HepG2 (cell line): ENCODE measurements at regions not wholly inside any gene's neighbourhood (a gene's known extent, or its start where the extent isn't known, plus 50 kb on each side); places are given as distances from the start of the nearest gene placed in this dataset.

Experiments
- ATAC-seq: fragments of 200-7000 bp; cut with Tn5 transposase; 3 replicates; pipeline ENCODE4 v1.9.1; 2020; ENCODE audit warnings: mild to moderate bottlenecking, moderate library complexity
- BruUV-seq: library from RNA; stranded (reverse); fragments of 400-500 nt; replicated peaks from 2 replicates; lab custom pipeline; 2021; lab: Mats Ljungman, UMichigan
- CTCF ChIA-PET: fragments of 300-600 bp; formaldehyde crosslinking; extraction: SDS; loops from one replicate; lab custom pipeline; 2021; ENCODE audit warnings: low total read pairs, inconsistent platforms, low intra/inter-chr PET ratio; lab: Yijun Ruan, JAX
- POLR2A ChIA-PET: fragments of 350-600 bp; sonication (Branson Sonifier 250); formaldehyde crosslinking; loops from one replicate; lab custom pipeline; 2020; ENCODE audit warnings: antibody characterized with exemption, inconsistent platforms; lab: Yijun Ruan, JAX
- DNase-seq: peaks from one replicate; pipeline ENCODE4 v3.0.0-alpha.2; 2015; ENCODE audit warnings: low spot score
- FAIRE-seq: peaks from 3 replicates; lab custom pipeline; 2011; peaks lifted over from hg19 to GRCh38; lab: Jason Lieb, UNC
- H2AFZ ChIP-seq: one replicate; pipeline ENCODE4 v1.6.1; 2011; ENCODE audit warnings: low read length, inconsistent platforms
- H3K27ac ChIP-seq: fragments of 300-600 bp; 3 replicates; pipeline ENCODE4 v1.8.0; 2011; ENCODE audit warnings: mixed run types, mild to moderate bottlenecking, mixed read lengths, low read length, inconsistent platforms; ENCODE audit not compliant: insufficient read depth; ENCODE audit errors: extremely low read length
- H3K27me3 ChIP-seq, 2 experiments: fragments of 200-600 bp in 1 of 2; 2 replicates in 1 of 2; 3 replicates in 1 of 2; pipeline versions ENCODE4 v1.6.0 to v1.8.0; 2011; ENCODE audit warnings: low read length in 2 of 2, mild to moderate bottlenecking in 2 of 2, moderate library complexity in 2 of 2, inconsistent platforms in 1 of 2; ENCODE audit not compliant: insufficient read depth in 2 of 2, control insufficient read depth in 1 of 2
- H3K36me3 ChIP-seq, 2 experiments: fragments of 200-600 bp in 1 of 2; replicated peaks in 1 of 2; 2 replicates in 1 of 2; 3 replicates in 1 of 2; pipeline versions ENCODE4 v1.5.1 to v1.8.0; 2011; ENCODE audit warnings: low read length in 2 of 2, inconsistent platforms in 1 of 2; ENCODE audit not compliant: insufficient read depth in 2 of 2, control insufficient read depth in 1 of 2
- H3K4me1 ChIP-seq: 2 replicates; pipeline ENCODE4 v1.5.1; 2012; ENCODE audit warnings: low read length, inconsistent platforms; ENCODE audit not compliant: insufficient read depth
- H3K4me2 ChIP-seq: 2 replicates; pipeline ENCODE4 v1.6.0; 2011; ENCODE audit warnings: low read depth, low read length, inconsistent platforms
- H3K4me3 ChIP-seq, 3 experiments: fragments of 200-600 bp in 1 of 3; sonication (generic), shearing (Covaris generic) in 1 of 3; replicated peaks in 1 of 3; 2 replicates each; pipeline ENCODE4 v1.5.1; 2011 to 2016; ENCODE audit warnings: low read length in 3 of 3, inconsistent platforms in 2 of 3, low read depth in 2 of 3, mild to moderate bottlenecking in 2 of 3, control low read depth in 1 of 3, mixed read lengths in 1 of 3; ENCODE audit not compliant: insufficient read depth in 1 of 3
- H3K79me2 ChIP-seq: one replicate; pipeline ENCODE4 v1.6.1; 2011; ENCODE audit warnings: low read length, inconsistent platforms; ENCODE audit not compliant: insufficient read depth
- H3K9ac ChIP-seq: 2 replicates; pipeline ENCODE4 v1.6.0; 2011; ENCODE audit warnings: mild to moderate bottlenecking, low read depth, low read length, inconsistent platforms; ENCODE audit not compliant: insufficient read depth
- H3K9me3 ChIP-seq: 2 replicates; pipeline ENCODE4 v1.5.1; 2012; ENCODE audit warnings: mild to moderate bottlenecking, low read length
- H4K20me1 ChIP-seq: 2 replicates; pipeline ENCODE4 v1.6.0; 2011; ENCODE audit warnings: inconsistent platforms, mild to moderate bottlenecking, low read length, moderate library complexity; ENCODE audit not compliant: insufficient read depth
- ASH2L ChIP-seq: fragments of 300-600, 200-600 bp; sonication (generic); IDR thresholded peaks from 2 replicates; pipeline ENCODE4 v1.7.0; 2017; ENCODE audit warnings: low read depth, mild to moderate bottlenecking, moderate library complexity, mixed read lengths, low read length; ENCODE audit not compliant: insufficient read length
- MYC ChIP-seq: sonication (generic); formaldehyde crosslinking; IDR thresholded peaks from 2 replicates; pipeline ENCODE4 v1.9.0; 2021; ENCODE audit warnings: missing genetic modification reagents, borderline replicate concordance
- NFAT5 ChIP-seq: sonication (generic); formaldehyde crosslinking; IDR thresholded peaks from 2 replicates; pipeline ENCODE4 v1.4.0; 2020; ENCODE audit warnings: missing genetic modification reagents
- NR3C1 ChIP-seq: sonication (generic); formaldehyde crosslinking; IDR thresholded peaks from 2 replicates; pipeline ENCODE4 v1.4.0; 2020; ENCODE audit warnings: missing genetic modification reagents
- RBM22 ChIP-seq: fragments of 200-400 bp; formaldehyde crosslinking; optimal IDR thresholded peaks from 2 replicates; pipeline ENCODE3; 2017; ENCODE audit warnings: mild to moderate bottlenecking, low read length, moderate library complexity
- REL ChIP-seq: sonication (generic); formaldehyde crosslinking; conservative IDR thresholded peaks from 2 replicates; pipeline ENCODE4 v1.8.0; 2022; ENCODE audit warnings: mild to moderate bottlenecking, missing genetic modification reagents, moderate library complexity
- TMF1 ChIP-seq: sonication (generic); formaldehyde crosslinking; IDR thresholded peaks from 2 replicates; pipeline ENCODE4 v1.8.1; 2022; ENCODE audit warnings: low read depth, missing genetic modification reagents
- ZBTB20 ChIP-seq: sonication (generic); formaldehyde crosslinking; IDR thresholded peaks from 2 replicates; pipeline ENCODE4 v1.8.1; 2023; ENCODE audit warnings: missing genetic modification reagents, low read depth, mild to moderate bottlenecking, borderline replicate concordance
- ZNF770 ChIP-seq: sonication (generic); formaldehyde crosslinking; IDR thresholded peaks from 2 replicates; pipeline ENCODE4 v1.5.0; 2020; ENCODE audit warnings: mild to moderate bottlenecking, missing genetic modification reagents
- WGBS: methylation state at CpG from one replicate; pipeline ENCODE4 v1.1.6; 2017; ENCODE audit warnings: low lambda C conversion rate; 5-methylcytosine and 5-hydroxymethylcytosine counted together
- in situ Hi-C: cut with HindIII; loops from 2 replicates; pipeline ENCODE4 v1.10.0; 2017; ENCODE audit warnings: low pct_unique_long_range_greater_than_20kb; ENCODE audit not compliant: extremely low pct_ligation_motif_present
- intact Hi-C: fragments of 100-400 bp; cut with micrococcal nuclease; formaldehyde crosslinking; loops from one replicate; pipeline ENCODE4 v1.10.0; 2022; ENCODE audit not compliant: unreplicated experiment

GRCh38 chr13:107473253-107473652, 742.1 kb downstream of the LIG4 start (continued):
- TF ChIP-seq ZBTB20 (no peak), RBM22 (no peak), TMF1 (CRISPR knock-in tag) (no peak)

- H3K9me3 ChIP-seq, result peaks cover 7% of the 10 kb centered on the region; the same call in 1 of the 2 replicates
- ChIA-PET CTCF (no interaction called here), POLR2A (no interaction called here)
- no peaks in the 10 kb centered on the region for H3K27me3 ChIP-seq
- no peaks in the 10 kb centered on the region for H4K20me1 ChIP-seq
- DNase-seq (no peak), FAIRE-seq (no peak), ATAC-seq (no peak)
- no TSS peak for BruUV-seq
- no peak for TF ChIP-seq MYC (CRISPR knock-in tag)
- no peak for TF ChIP-seq ZNF770 (CRISPR knock-in tag)
- TF ChIP-seq NFAT5 (CRISPR knock-in tag), result no peak
- TF ChIP-seq REL (CRISPR knock-in tag), result no peak
- TF ChIP-seq ASH2L, result no peak
- no peak for TF ChIP-seq NR3C1 (CRISPR knock-in tag)
- H3K36me3 ChIP-seq, result no peaks in the 10 kb centered on the region
- no peak overlapping the region for H3K4me3 ChIP-seq
- no peak overlapping the region for H3K27ac ChIP-seq
- WGBS, result under 1% methylated on average over 3 of the region's 3 CpGs
- intact Hi-C loops, result no loop called here
- H3K4me2 ChIP-seq, result no peak overlapping the region
- in situ Hi-C loops, result no loop called here
- no peaks in the 10 kb centered on the region for H3K79me2 ChIP-seq
- no peak overlapping the region for H2AFZ ChIP-seq
- H3K4me1 ChIP-seq, result no peaks in the 10 kb centered on the region
- H3K9ac ChIP-seq, result no peak overlapping the region
Measured at GRCh38 chr13:107466326-107467099, 748.8 kb downstream of the LIG4 start.
